GM23248 (cell line): ENCODE measurements at regions not wholly inside any gene's neighbourhood (a gene's known extent, or its start where the extent isn't known, plus 50 kb on each side); places are given as distances from the start of the nearest gene placed in this dataset.

Experiments
- EZH2 ChIP-seq: fragments of 200-600 bp; sonication (generic); IDR thresholded peaks from 2 replicates; pipeline ENCODE4 v1.6.1; 2018; ENCODE audit warnings: antibody characterized with exemption, mild to moderate bottlenecking; ENCODE audit not compliant: insufficient read depth, poor library complexity, severe bottlenecking
- EZH2phosphoT487 ChIP-seq: fragments of 200-600 bp; sonication (generic); IDR thresholded peaks from 2 replicates; pipeline ENCODE4 v1.6.1; 2018; ENCODE audit warnings: antibody characterized with exemption, moderate library complexity, mild to moderate bottlenecking, low read depth; ENCODE audit not compliant: insufficient read depth

DNA sequence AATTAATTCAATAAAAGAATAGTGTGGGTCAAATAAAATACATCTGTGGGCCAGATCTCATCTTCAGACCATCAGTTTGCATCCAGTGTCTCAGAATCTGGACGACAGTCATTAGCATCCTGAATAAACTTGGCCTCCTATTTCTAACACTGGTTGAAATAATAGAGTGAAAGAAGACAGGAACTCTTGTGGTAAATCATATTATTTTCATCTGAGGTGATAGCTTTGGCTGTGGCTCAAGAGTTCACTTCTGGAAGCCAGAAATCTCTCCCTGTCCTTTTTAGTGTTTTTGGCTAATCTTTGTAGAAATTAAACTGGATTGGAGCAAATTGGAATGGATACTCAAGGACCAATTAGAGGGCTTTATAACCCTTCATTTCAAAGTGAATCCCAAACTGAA, 63.4 kb upstream of the HMHB1 start:
- TF ChIP-seq EZH2phosphoT487, result no peak
- TF ChIP-seq EZH2, result no peak
